NOMO-1 treated with dmso at 0.1 percent for 144 hours (cell line): ENCODE measurements at regions not wholly inside any gene's neighbourhood (a gene's known extent, or its start where the extent isn't known, plus 50 kb on each side); places are given as distances from the start of the nearest gene placed in this dataset.
"Not testable (repeated sequence)": the region's sequence is repeated elsewhere in the genome, so short reads cannot be mapped to it uniquely, and the experiment has no call there.

Experiments
- DNase-seq: peaks from one replicate; lab custom pipeline; 2025; ENCODE audit not compliant: unreplicated experiment; lab: John Stamatoyannopoulos, UW

- DNase-seq, result no peak
Observed at GRCh38 chr13:30816736-30817135, 81.4 kb downstream of the ALOX5AP start.

GRCh38 chr13:30818323-30818960, 83.1 kb downstream of the ALOX5AP start:
- no peak for DNase-seq

- DNase-seq, result no peak
Observed at GRCh38 chr13:30819136-30819888, 84.0 kb downstream of the ALOX5AP start.

GRCh38 chr13:30821421-30821820, 84.7 kb upstream of the MEDAG start:
- no peak for DNase-seq

GRCh38 chr13:30824651-30825050, 81.4 kb upstream of the MEDAG start:
- no peak for DNase-seq

- DNase-seq, result no peak
Observed at GRCh38 chr13:30826911-30827577, 79.0 kb upstream of the MEDAG start.

- no peak for DNase-seq
Observed at GRCh38 chr13:30827578-30827925, 78.5 kb upstream of the MEDAG start.

GRCh38 chr13:30829145-30829832, 76.8 kb upstream of the MEDAG start:
- no peak for DNase-seq

GRCh38 chr13:30829833-30830637, 76.0 kb upstream of the MEDAG start:
- DNase-seq, result no peak

- DNase-seq, result no peak
Observed at GRCh38 chr13:30830638-30830965, 75.5 kb upstream of the MEDAG start.

GRCh38 chr13:30831515-30831914, 74.6 kb upstream of the MEDAG start:
- no peak for DNase-seq

GRCh38 chr13:30832377-30832776, 73.7 kb upstream of the MEDAG start:
- no peak for DNase-seq

- DNase-seq, result no peak
Observed at GRCh38 chr13:30832845-30833332, 73.2 kb upstream of the MEDAG start.

- DNase-seq, result no peak
Observed at GRCh38 chr13:30835442-30835841, 70.6 kb upstream of the MEDAG start.

GRCh38 chr13:30837227-30838159, 68.6 kb upstream of the MEDAG start:
- no peak for DNase-seq

GRCh38 chr13:30839636-30840035, 66.4 kb upstream of the MEDAG start:
- not testable (repeated sequence) for DNase-seq

GRCh38 chr13:30840515-30840914, 65.6 kb upstream of the MEDAG start:
- DNase-seq, result no peak

GRCh38 chr13:30841154-30841553, 64.9 kb upstream of the MEDAG start:
- DNase-seq, result no peak

- DNase-seq, result no peak
Observed at GRCh38 chr13:30843548-30843947, 62.5 kb upstream of the MEDAG start.
